Suppressor macrophage treated with lipopolysaccharide for 4 hours (primary cell): ENCODE measurements at regions not wholly inside any gene's neighbourhood (a gene's known extent, or its start where the extent isn't known, plus 50 kb on each side); places are given as distances from the start of the nearest gene placed in this dataset.
"Not testable (repeated sequence)": the region's sequence is repeated elsewhere in the genome, so short reads cannot be mapped to it uniquely, and the experiment has no call there.

Experiments used
- DNase-seq: peaks from one replicate; pipeline ENCODE4 v3.0.0-alpha.2; 2020

DNA sequence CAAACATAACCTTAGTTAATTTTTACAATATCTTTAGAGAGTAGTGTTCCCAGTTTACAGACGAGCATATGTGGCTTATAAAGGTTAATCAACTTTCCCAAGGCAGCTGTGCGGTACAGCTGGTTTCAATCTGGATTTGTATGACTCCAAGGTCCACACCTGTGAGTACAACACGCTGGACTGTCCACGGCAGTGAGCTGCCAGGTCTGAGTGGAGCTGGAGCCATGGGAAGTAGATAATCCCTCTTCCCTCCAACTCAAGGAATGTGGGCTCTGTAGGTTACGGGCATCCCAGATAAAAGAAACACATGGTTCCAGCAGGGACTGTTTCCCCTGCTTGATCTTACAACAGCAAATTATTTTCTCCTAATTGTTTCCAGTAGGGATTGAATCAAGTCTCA, 102.2 kb downstream of the SOD2 start:
- DNase-seq = no peak

DNA sequence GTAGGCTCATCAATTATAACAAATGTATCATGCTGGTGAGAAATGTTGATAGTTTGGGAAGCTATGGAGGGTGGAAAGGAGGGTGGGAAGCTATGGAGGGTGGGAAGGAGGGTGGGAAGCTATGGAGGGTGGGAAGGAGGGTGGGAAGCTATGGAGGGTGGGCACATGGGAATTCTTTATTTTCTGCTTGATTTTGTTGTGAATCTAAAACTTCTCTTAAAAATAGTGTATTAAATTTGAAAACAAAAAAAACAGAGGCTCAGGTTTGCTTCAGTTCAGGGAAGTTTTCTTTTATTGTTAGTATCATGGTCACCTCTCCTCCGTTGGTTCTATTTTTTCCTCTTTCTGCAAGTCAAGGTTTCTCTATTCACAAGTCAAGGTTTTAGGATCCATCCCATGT, 106.4 kb downstream of the SOD2 start:
- no peak for DNase-seq

DNA sequence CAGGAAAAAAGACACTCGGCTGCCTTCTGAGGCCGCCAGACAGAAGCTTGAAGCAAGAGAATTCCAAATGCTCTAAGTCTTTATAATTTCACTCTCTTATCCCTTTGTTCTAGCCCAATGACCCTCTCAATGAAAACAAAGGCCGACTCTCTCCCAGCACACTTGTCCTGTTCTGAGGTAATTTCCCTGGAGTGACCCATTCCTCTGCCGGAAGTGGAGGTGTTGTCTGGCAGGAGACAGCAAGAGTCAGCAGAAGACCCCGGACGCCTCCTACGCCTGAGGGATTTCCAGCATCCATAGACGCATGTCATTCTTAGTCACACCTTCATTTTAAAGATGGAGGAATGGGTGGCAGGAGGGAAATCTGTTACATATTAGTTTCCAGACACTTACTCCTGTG, 110.3 kb downstream of the SOD2 start:
- DNase-seq = no peak

DNA sequence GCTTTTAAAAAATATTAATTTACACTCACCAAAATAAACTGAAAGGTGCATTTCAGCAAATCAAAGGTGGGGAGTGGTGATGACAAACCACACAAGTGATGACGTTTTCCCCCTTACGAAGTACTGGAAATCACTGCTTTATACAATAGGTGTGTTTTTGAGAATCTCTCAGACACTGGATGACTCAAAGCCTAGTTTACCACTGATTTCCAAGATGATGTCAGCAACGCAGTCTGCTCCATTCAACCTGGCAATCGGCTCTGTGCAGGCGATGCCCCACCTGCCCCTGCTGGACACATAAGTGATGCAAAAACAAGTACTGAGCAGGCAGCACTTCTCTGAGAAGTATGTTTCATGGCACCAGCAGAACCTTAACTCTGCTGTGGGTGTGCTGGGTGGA, 114.4 kb downstream of the SOD2 start:
- no peak for DNase-seq

DNA sequence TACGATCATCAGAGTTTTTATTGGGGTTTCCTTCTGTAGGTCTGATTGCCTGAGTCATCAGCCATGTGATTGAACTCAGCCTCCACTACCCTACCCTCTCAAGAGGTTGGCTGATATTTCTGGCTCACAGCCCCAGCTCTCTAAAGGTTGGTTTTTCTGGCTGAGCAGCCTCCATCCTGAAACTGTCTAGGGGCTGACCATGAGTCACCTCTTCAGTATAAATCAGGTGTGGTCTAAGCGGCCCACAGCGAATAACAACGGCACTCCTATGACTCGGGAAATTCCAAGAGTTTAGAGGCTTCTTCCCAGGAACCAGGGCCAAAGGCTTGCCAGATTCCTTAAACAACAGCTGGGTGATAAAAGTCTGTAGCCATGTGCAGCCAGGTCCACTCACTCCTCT, 115.5 kb downstream of the SOD2 start:
- DNase-seq = no peak

DNA sequence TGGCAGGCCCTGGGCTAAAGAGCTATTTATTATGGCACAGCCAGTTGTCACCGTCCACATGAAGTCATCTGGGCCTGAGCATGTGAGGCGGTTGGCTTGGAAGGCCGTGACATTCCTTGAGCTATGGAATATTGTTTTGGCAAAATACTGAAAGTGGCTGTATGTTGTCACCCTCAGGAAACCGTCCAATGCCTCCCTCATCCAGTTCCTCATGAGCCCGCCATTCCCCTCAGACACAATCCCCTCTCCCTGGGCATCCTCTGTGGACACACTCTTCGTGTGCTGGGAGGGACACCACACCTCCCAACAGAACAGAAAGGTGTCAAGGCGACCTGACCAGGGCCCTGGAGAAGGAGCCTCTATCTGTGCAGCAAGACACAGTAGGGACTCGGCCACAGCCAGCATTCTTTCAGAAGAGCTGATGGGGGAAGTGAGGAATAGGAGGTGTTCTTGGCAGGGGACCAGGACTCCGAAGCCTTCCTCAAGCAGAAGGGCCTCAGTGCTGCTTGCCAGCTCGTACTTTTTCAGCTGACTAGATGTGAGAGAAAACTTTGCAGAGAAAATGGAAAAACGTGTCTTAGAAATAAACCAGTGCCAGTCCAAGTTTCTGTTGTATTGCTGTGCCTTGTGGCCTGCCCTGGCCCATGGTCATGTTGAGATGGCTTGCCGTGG, 120.5 kb downstream of the SOD2 start:
- DNase-seq = no peak

DNA sequence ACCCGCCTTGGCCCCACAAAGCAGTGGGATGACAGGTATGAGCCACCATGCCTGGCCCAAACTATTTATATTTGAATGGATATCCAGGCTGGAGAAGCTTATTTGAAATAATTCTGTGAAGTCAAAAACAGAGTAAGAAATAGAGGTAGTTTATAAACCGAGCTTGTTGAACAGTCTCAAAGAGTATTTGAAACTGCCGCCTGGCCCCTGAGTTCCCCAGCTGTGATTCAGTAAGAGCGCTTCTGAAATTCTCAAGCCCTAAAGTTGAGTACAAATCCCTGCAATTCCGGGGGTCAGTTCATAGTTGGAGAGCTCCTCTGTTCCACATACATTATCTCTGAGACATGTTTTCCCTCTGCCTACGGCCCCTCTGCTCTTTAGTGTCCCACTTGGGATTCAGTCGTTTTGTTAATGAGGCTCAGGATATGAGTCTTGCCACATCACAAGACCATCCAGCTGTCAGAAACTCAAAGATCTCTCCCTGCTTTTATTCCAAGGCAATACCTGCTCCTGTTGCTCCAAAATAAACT, 127.8 kb downstream of the SOD2 start:
- DNase-seq = no peak

DNA sequence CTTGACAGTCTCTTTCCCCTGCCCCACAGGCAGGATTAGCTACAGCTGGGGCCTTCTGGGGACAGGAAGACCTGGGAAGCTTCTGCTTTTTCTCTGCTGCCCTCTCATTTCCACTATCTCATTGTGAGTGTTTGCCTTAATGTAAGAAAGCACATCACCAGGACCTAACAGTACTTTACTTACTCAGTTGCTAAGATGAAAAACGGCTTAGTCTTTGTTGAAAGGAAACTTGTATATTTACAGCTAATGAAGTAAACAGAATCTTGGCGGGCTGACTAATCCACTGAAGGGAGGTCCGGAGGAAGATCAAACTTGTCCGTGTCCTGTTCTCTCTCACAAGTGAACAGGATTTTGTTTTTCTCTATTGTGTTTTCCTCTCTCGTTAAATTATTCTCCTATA, 128.6 kb downstream of the SOD2 start:
- no peak for DNase-seq

DNA sequence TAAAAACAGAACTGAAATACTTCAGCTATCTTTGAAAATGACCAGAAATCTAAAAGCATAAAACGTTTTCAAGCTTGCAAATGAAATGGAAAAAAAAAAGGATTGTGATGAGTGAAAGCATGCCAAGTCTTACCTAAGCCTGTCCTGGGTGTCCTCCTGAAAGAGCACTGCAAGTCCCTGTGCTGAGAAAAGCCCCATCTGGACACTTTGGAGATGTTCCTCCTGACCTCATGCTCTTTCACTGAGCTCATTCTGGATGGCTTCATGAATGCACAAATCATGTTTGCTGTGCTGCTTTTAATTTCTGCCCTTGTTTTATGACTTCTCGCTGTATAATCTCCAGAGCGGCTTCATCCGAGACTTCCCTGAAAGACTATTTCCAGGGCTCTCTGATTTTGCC, 136.0 kb downstream of the SOD2 start:
- DNase-seq = no peak

DNA sequence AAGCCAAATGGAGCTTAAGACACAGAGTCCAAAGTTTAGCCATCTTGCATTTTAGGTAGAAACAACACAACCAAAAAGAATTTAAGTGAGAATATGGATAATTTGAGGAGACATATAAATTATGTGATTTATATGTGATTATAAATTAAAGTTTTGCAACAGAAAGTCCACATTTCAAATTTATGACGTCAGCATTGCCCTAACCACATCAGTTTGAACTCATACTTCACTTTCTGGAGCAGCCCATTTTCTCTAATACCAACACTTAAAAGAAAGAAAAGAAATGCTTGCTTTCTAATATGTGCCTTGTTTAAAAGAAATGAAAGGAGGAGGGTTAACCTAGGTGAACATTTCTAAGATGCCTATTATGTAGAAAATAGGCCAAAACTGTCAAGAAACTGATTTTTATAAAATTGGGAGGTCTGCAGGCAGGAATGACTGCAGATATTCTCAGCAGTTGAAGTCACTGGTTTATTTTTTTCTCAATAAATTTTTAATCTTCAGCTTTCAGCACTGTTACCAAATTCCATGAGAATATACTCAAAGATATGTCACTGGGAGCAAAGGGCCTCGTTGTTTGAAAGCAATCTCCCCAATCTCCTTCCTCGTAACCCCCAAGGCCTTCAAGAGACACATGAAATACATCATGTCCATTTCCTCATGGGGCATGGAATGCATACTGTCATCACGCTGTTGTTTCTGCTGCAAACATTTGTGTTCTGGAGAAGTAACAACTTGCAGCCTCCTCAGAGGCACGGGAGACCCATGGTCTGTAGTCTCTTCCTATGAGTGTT, 137.8 kb downstream of the SOD2 start:
- no peak for DNase-seq

DNA sequence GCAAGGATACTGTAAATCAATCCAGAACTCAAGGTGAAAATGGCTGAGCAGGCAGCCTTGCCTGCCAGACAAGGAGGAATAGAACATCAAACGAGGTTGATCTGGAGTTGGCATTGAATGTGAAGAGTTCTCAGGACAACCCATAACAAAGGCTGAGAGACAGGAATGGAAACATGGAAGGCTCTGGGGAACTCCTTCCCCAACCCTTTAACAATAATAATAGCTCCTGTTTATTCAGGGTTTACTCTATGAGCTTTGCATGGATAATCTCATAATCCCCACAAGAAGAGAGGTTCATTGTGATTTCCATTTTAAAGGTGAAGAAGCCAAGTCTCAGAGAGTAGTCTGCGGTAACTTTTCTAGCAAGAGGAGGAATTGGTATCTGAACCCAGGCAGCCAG, 151.7 kb downstream of the SOD2 start:
- no peak for DNase-seq

DNA sequence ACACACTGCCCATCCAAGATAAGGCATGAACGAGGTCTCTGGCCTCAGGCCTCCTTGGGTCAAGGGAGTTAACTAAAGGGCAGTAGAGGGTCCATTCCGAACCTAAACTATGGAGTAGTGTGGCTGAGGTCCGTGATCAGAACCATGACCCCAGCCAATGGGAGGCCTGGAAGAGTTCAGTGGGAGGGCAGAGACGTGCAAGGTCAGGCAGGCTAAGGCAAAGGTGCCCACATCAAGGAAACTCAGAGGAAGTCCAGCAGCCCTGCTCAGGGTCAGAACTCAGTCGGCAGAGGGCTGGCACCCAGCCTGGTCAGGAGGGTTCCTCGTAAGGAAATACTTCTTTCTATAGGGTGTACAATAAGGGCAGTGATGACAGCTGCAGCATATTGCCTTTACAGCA, 152.2 kb downstream of the SOD2 start:
- DNase-seq = no peak

DNA sequence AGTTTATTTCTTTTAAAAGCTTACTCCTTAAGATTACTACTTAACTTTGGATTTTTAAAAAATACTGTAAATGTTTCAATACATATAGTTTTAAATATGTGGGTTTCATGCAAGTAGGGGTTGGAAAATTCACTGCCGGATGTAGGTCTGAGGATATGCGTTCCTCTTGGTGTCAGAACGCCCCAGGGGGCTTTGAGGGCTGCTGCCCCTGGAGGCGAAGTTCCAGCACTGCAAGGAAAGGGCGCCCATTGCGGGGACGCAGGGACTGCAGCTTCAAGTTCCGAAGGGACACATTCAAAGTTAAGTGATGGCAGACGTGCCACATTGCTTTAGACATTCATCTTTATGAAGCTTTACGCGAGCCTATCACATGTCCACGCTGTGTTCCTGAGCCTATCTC, 152.9 kb downstream of the SOD2 start:
- no peak for DNase-seq

DNA sequence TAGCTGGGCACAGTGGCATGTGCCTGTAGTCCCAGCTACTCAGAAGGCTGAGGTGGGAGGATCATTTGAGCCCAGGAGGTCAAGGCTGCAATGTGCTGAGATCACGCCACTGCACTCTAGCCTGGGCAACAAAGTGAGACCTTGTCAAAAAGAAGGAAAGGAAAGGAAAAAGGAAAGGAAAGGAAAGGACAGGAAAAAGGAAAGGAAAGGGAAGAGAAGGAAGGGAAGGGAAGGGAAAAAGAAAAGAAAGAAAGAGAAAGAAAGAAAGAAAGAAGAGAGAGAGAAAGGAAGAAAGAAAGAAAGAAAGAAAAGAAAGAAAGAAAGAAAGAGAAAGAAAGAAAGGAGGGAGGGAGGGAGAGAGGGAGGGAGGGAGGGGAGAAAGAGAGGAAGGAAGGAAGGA, 155.0 kb downstream of the SOD2 start:
- DNase-seq = not testable (repeated sequence)

DNA sequence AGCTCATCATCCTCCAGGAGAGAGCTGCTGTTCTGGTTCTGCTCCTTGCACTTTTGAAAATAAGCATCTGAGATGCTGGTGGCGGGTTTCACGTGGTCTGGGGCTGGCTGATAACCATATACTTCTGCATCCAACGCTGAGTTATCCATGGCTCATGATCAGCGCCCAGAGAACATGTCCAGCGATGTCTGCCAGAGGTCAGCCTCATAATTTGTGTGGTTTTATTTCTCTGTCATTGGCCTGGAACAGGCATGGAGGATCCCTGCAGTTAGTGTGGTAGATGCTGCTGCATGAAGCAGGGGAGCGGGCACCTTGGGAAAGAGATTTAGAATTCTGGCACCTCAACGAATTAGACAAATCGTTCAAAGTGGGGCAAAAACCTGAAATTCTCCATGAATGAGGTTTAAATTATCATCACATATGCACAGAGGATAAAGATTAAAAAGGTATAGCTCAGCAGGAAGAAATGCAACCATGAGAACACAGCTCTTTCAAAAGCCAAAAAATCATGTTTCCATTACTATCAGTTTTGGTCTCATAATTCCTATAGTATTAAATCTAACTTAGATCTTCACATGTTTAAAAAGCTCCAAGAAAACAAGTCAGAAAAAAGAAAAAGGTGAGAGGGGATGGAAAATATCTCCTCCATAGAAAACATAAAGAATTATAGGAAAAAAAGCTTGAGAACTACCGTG, 157.2 kb downstream of the SOD2 start:
- no peak for DNase-seq

DNA sequence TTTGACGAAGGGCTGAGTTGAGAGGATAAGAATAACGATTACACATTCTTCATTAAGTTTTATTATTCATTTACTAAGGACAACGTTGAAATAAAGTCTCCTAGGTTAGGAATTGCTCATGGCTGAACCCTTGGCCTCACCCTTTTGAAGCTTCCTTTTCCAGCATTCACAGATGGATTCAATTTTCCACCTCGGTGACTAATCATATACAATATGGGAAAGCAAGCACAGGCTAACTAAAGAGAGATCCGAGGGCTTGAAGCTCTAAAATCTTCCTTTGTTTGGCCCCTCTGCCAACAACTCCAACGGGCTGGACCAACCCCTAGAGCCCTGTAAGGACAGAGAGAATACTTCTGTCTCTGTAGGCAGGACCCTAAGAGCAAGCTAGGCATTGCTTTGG, 159.5 kb downstream of the SOD2 start:
- DNase-seq = no peak

DNA sequence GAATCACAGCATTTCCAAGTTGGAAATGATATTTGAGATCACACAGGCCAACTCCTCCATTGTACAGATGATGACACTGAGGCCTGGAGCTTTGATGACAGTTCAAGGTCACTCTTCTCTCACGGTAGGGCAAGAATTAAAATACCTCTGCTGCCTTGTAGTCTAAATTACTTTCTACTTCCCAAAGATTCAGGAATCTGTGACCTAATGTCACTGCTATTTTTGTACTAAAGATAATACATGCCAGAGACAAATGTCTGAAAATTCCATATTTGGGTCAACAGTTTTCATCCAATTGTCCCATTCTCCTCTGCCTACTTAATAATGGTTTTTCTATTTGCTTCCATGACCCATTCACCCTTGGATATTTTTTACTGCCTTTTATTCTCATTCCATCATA, 160.0 kb downstream of the SOD2 start:
- no peak for DNase-seq

DNA sequence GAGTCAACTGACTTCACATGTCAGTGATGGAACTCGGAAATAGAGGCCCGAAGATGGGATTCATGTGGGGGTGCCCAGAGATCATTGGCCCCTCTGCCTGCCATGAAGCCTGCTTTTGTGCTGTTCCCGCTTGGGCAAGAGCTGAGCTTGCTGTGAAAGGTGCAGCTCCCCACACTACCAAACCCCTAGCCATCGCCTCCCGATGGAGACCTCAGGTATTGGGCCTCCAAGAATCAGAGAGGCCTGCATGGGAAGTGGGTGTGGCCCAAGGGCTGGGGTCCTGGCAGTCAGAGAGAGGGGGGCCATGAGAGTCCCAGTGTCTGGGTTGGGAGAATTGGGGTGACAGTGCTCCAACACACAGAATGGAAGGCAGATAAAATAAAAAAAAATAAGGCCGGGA, 160.9 kb downstream of the SOD2 start:
- no peak for DNase-seq

DNA sequence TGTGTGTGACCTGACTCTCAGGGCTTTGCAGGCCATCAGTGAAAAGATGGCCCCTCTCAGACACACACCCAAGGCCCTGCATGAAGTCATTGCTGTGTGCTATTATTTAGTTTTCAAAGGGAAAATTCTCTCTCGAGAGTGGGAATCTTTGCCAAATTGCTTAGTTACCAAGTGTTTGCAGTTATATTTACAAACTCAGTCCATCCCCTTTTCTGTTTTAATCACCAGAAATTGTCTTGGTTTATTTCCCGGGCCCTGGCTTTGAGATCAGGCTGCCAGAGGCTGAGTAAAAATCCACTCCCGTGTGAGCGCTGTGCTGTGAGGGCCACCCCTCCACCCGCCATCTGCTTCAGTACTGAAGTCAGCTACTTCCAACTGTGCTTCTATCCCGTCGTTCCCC, 163.1 kb downstream of the SOD2 start:
- no peak for DNase-seq

DNA sequence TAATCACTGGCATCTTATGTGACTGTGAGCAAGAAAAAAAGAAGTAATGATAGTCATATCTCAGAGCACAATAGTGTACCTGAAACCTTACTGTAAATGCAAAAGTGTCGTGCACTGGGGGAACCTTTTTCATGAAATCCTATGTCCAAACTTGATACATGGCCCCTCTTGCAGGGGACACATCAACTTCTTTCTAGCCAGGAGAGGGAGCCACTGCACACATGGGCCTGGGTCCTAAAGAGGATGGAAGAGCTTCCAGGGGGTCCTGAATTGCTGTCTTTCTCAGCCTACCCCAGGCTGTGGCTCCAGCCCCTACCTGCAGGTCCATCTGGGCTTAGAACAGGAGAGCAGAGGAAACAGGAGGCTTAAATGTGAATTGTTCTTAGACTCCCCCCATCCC, 165.7 kb downstream of the SOD2 start:
- DNase-seq = no peak

DNA sequence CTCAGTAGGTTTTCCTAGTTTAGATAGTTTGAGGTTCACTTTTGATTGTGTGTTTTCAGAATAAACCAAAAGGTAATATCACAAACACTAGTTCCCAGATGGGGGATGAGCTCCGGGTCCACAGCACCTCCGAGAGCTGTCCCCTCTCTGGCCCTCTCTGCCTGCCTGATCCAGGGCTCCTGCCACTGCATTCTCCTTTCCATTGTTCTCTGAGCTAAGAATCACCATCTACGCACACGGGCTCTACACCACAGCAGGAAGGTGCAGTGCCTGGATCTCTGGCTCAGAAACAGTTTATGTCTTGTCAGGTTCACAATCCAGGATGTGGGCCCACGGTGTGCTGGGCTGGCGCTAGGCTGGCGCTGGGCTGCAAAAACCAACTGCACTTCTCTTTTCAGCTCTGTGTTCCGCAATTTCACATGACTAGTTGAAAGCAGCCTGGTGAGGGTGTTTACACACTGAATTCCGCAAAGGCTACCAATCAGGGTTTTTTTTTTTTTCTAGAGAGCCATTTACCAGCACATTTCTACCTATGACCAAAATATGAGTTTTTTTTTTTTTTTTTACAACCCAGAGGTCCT, 167.5 kb downstream of the SOD2 start:
- DNase-seq = peak; percentile 20

DNA sequence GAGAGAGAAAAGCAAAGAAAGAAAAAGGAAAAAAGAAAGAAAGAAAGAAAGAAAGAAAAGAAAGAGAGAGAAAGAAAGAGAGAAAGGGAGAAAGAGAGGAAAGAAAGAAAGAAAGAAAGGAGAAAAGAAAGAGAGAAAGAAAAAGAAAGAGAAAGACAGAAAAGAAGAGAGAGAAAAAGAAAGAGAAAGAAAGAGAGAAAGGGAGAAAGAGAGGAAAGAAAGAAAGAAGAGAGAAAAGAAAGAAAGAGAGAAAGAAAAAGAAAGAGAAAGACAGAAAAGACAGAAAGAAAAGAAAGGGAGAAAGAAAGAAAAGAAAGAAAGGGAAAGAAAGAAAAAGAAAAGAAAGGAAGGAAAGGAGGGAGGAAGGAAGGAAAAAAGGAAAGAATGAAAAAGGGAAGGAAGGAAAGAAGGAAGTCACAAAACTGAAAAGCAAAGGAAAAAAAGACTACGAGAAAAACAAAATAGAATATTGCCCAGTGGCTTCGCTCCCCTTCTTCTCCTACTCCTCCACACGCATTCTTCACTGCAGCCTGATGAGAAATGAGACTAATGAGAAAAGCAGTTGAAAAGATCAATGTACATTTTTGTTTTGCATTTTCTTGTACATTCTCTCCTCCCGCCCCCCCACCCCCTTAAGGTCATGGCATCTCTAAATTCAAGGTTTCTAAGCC, 170.0 kb downstream of the SOD2 start:
- DNase-seq = no peak

DNA sequence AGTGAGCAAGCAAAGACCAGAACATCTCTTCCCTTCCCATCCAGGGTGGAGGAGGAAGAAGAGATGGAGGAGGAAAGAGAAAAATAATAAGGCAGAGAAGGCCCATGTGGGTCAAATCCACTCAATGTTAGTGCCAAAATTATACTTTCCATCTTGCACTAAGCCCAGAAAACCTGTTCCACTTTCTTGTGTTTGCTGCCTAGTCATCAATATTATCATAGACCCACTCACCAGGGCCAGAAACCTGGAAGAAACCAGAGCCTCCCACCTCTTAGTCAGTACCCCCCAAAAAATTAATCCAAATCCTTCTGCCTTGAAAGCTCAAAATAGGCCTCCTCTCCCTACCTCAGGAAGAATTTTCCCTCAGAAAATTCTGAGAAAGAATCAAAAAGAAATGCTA, 171.1 kb downstream of the SOD2 start:
- no peak for DNase-seq
